Common myeloid progenitor, CD34-positive (primary cell): ENCODE measurements at regions not wholly inside any gene's neighbourhood (a gene's known extent, or its start where the extent isn't known, plus 50 kb on each side); places are given as distances from the start of the nearest gene placed in this dataset.
A peak's percentile ranks its signal among the peaks of the same experiment; 100 is the strongest.

Source experiments
- CTCF ChIA-PET: fragments of 350-600 bp; sonication (Branson Sonifier 250); formaldehyde crosslinking; loops from one replicate; lab custom pipeline; 2021; ENCODE audit warnings: antibody characterized with exemption; lab: Charles Lee
- POLR2A ChIA-PET: fragments of 350-600 bp; sonication (Branson Sonifier 250); formaldehyde crosslinking; loops from one replicate; lab custom pipeline; 2021; ENCODE audit warnings: antibody characterized with exemption; lab: Charles Lee
- DNase-seq, 3 donors: peaks; one replicate each; pipeline versions ENCODE4 v3.0.0 to v3.0.0-alpha.2; 2013
- H3K27ac ChIP-seq, 2 experiments: 1 replicate in 1 of 2; 2 replicates in 1 of 2; pipeline ENCODE4 v1.7.0; 2013; ENCODE audit warnings: inconsistent platforms in 2 of 2, low read length in 2 of 2, mild to moderate bottlenecking in 2 of 2, low read depth in 1 of 2, moderate library complexity in 1 of 2; ENCODE audit not compliant: severe bottlenecking in 2 of 2, insufficient read depth in 1 of 2, poor library complexity in 1 of 2
- H3K27me3 ChIP-seq, 5 experiments: replicated peaks in 2 of 5; 1 replicate in 3 of 5; 2 replicates in 2 of 5; pipeline versions ENCODE4 v1.6.1 to v1.7.0; 2013; ENCODE audit warnings: low read length in 4 of 5, mild to moderate bottlenecking in 2 of 5, moderate library complexity in 2 of 5, inconsistent platforms in 1 of 5; ENCODE audit not compliant: insufficient read depth in 5 of 5, control insufficient read depth in 4 of 5
- H3K36me3 ChIP-seq, 4 experiments: 1 replicate in 2 of 4; 2 replicates in 2 of 4; pipeline versions ENCODE4 v1.6.1 to v1.7.0; 2013; ENCODE audit warnings: low read length in 3 of 4, control low read depth in 1 of 4, mild to moderate bottlenecking in 1 of 4; ENCODE audit not compliant: control insufficient read depth in 4 of 4, insufficient read depth in 4 of 4
- H3K4me1 ChIP-seq, 4 experiments: 1 replicate in 3 of 4; 2 replicates in 1 of 4; pipeline versions ENCODE4 v1.6.1 to v1.7.1; 2013; ENCODE audit warnings: low read length in 3 of 4, mild to moderate bottlenecking in 3 of 4, control low read depth in 1 of 4, inconsistent platforms in 1 of 4, moderate library complexity in 1 of 4; ENCODE audit not compliant: control insufficient read depth in 4 of 4, insufficient read depth in 4 of 4; ENCODE audit errors: control extremely low read depth in 1 of 4
- H3K4me3 ChIP-seq, 7 experiments: 1 replicate in 4 of 7; 2 replicates in 3 of 7; pipeline versions ENCODE4 v1.5.1 to v1.7.0; 2013; ENCODE audit warnings: mild to moderate bottlenecking in 7 of 7, low read length in 6 of 7, moderate library complexity in 6 of 7, inconsistent platforms in 2 of 7, low read depth in 2 of 7, control low read depth in 1 of 7; ENCODE audit not compliant: insufficient read depth in 4 of 7, control insufficient read depth in 1 of 7; ENCODE audit errors: extremely low read depth in 1 of 7
- H3K9me3 ChIP-seq, 5 experiments: 1 replicate in 4 of 5; 2 replicates in 1 of 5; pipeline versions ENCODE4 v1.6.1 to v1.7.1; 2013; ENCODE audit warnings: low read length in 4 of 5, mild to moderate bottlenecking in 2 of 5, inconsistent platforms in 1 of 5, low read depth in 1 of 5, moderate library complexity in 1 of 5; ENCODE audit not compliant: control insufficient read depth in 4 of 5, insufficient read depth in 2 of 5; ENCODE audit errors: control extremely low read depth in 1 of 5
- WGBS: methylation state at CpG from one replicate; pipeline ENCODE4 v1.1.5; 2013; ENCODE audit not compliant: insufficient coverage; 5-methylcytosine and 5-hydroxymethylcytosine counted together

DNA sequence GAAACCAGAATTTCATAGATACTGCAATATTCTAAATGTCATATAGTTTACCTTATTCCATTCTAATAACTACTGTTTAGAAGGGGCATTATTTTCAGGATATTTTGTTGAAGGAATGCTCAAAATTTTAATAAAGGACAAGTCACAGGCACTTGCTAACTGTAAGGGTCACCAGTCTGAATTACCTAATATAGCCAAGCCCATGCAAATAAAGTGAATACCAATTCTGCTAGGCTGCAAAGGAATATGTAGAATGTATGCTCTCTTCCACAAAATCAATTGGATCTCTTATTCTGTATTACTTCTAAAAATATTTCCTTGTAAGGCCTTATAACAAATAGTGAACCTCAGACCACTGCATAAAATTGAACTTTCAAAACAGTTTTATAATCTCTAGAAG is 52.3 kb upstream of the FAT4 start:
- ChIA-PET POLR2A (no interaction called here), CTCF (no interaction called here)
- Histone ChIP-seq H3K9me3 (no peaks in the 10 kb centered on the region), H3K4me3 (no peak overlapping the region), H3K27me3 (no peaks in the 10 kb centered on the region), H3K36me3 (no peaks in the 10 kb centered on the region), H3K27ac (no peak overlapping the region), H3K4me1 (no peaks in the 10 kb centered on the region)
- DNase-seq, result no peak

DNA sequence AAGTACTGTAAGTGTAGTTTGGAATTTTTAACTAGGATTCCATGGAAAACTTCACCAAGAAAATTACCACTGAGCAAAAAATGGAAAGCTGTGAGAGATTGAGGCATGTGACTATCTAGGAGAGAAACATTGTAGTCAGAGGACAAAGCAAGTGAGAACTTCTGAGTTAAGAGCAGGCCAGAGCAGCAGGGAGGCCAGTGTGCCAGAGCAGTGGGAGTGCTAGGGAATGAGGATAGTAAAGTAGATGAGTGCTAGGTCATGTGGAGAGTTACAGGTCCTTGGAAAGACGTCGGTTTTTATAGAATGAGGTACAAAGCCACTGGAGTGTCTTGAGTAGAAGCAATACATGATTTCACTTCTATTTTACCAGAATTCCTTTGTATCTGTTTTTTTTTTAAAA is 52.7 kb upstream of the FAT4 start:
- Histone ChIP-seq H3K27me3 (no peaks in the 10 kb centered on the region), H3K4me1 (no peaks in the 10 kb centered on the region), H3K27ac (no peak overlapping the region), H3K36me3 (no peaks in the 10 kb centered on the region), H3K4me3 (no peak overlapping the region), H3K9me3 (no peaks in the 10 kb centered on the region)
- no CpG with 5 or more reads among the region's 2 CpGs for WGBS
- CTCF ChIA-PET, result no interaction called here
- DNase-seq, result no peak
- POLR2A ChIA-PET, result no interaction called here

DNA sequence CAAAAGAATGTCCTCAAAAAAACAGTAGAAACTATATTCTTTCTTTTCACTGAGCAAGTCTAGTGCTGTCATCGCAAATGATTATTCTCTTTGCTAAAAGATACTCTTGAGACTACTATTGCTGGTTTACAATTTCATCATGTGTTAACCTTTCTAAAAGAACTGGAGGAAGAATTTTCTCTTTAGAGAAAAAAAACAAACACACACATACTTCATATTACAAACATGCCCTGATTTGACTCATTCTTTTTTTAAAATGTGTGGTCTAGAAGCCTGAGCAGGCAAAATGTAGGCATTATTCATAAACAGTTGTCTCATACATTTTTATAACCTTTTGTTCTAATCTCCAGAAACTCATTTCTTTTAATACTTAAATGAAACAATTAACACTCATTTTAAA is 60.6 kb upstream of the FAT4 start:
- Histone ChIP-seq H3K4me3 (no peak overlapping the region), H3K4me1 (no peaks in the 10 kb centered on the region), H3K36me3 (no peaks in the 10 kb centered on the region), H3K9me3 (no peaks in the 10 kb centered on the region), H3K27ac (no peak overlapping the region), H3K27me3 (no peaks in the 10 kb centered on the region)
- ChIA-PET CTCF (no interaction called here), POLR2A (no interaction called here)
- no CpG with 5 or more reads among the region's 1 CpG for WGBS
- no peak for DNase-seq

DNA sequence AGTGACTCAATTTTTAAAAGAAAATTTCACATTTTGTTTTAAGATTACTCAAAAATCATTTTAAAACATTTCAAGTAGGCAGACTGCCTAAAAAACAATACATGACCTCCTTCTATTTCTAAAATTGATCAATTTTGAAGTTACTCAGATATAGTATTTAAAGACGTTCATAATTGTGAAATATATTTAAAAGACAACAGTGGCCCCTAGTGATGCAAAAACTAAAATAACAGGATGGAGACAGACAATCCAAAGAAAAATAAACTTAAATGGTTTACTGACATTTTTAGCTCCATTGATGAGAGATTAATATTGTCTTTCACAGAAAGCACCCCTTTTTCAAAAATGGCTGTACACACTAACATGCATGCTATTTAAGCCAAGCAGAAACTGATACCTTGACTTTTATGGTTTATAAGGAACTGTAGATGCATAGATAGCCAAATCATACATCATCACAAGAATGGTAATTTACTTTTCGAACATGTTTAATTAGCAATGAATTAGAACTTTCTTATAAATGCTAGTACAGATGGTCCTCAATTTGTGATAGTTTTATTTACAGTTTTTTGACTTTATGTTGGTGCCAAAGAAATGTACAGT is 69.8 kb upstream of the FAT4 start:
- POLR2A ChIA-PET, result no interaction called here
- Histone ChIP-seq H3K4me3 (no peak overlapping the region), H3K9me3 (no peaks in the 10 kb centered on the region), H3K27ac (no peak overlapping the region), H3K4me1 (no peaks in the 10 kb centered on the region), H3K27me3 (no peaks in the 10 kb centered on the region), H3K36me3 (no peaks in the 10 kb centered on the region)
- peak in 2 of 3 donors; percentile 8 to 9 for DNase-seq
- WGBS, result no CpG with 5 or more reads among the region's 2 CpGs
- CTCF ChIA-PET, result interaction anchor here (1.3 kb wide), 1 partner anchor 911 kb away, joined by 4 read pairs; no protein-coding TSS in a partner anchor

DNA sequence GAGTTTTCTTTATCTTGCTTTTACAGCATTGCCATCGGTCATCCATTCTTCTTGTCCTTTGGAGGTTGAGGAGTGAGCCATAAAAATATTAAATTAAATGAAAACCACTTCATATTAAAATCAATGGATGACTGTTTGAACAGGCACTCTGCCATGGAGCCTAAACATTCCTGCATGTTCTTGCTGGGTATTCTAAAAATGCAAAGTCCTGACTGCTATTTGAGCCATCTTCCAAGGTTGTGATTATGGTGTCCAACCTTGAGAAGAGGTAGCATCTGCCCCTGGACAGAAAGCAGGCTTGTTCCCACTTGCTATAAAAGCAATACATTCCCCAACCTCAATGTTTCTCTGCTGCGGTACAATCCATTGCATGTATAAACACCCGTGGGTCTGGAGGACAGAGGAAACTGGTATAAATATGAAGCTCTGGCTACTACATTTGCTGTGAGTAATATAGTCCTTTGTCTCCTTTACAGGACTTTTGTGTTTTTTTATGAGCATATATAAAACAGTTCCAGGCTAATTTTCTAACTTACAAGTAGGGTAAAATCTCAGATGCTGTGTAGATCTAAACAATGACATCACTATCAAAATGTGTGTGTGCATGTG is 70.9 kb upstream of the FAT4 start:
- H3K27me3 ChIP-seq, result no peaks in the 10 kb centered on the region
- no CpG with 5 or more reads among the region's 3 CpGs for WGBS
- no peaks in the 10 kb centered on the region for H3K9me3 ChIP-seq
- ChIA-PET POLR2A (no interaction called here), CTCF (interaction anchor here (1.3 kb wide), 1 partner anchor 910 kb away, joined by 4 read pairs; no protein-coding TSS in a partner anchor)
- no peak overlapping the region for H3K4me3 ChIP-seq
- no peaks in the 10 kb centered on the region for H3K36me3 ChIP-seq
- no peaks in the 10 kb centered on the region for H3K4me1 ChIP-seq
- DNase-seq, result no peak
- H3K27ac ChIP-seq, result no peak overlapping the region

DNA sequence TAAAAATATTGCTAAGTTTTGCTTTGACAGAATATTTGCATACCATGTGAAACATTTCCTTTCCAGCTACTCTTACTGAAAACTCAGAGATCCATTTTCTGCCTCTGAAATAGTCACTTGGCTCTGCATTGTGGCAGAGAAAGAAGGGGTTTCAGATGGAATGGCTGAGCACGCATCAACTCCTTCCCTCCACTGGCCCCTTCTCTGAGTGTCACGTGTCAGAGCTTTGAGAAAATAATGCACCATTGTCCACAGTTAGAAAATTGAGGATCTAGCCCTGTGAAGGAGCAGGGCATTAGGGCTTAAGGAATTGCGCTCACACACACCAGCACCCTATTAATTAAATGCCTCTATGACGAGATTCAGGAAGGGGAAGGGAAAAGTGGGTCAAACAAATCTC is 78.8 kb upstream of the FAT4 start:
- Histone ChIP-seq H3K27ac (no peak overlapping the region), H3K4me1 (no peaks in the 10 kb centered on the region), H3K27me3 (no peaks in the 10 kb centered on the region), H3K9me3 (no peaks in the 10 kb centered on the region), H3K4me3 (no peak overlapping the region), H3K36me3 (no peaks in the 10 kb centered on the region)
- no peak for DNase-seq
- ChIA-PET CTCF (no interaction called here), POLR2A (no interaction called here)
- WGBS, result 100% methylated on average over 2 of the region's 4 CpGs

DNA sequence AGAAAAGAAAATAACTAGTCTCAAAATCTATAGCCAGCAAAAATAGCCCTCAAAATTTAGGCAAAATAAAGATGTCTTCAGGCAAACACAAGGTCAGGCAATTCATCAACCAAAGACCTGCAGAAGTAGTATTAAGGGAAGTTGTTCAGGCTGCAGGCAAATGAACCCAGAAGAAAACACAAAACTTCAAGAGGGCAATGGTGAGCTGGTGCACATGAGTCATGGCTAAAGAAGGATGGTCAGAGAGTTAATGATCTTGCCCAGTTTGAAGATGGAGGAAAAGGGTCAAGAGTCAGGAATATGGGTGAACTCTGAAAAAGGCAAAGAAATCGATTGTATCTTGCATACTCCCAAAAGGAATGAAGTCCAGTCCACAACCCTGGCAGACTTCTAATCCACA is 83.1 kb upstream of the FAT4 start:
- Histone ChIP-seq H3K27ac (no peak overlapping the region), H3K9me3 (no peaks in the 10 kb centered on the region), H3K36me3 (no peaks in the 10 kb centered on the region), H3K4me1 (no peaks in the 10 kb centered on the region), H3K4me3 (no peak overlapping the region), H3K27me3 (no peaks in the 10 kb centered on the region)
- ChIA-PET CTCF (no interaction called here), POLR2A (no interaction called here)
- no peak for DNase-seq
- 86% methylated on average over 1 of the region's 1 CpG for WGBS
